ENCODE measurements at regions not wholly inside any gene's neighbourhood (a gene's known extent, or its start where the extent isn't known, plus 50 kb on each side); places are given as distances from the start of the nearest gene placed in this dataset.
"Not testable (repeated sequence)": the region's sequence is repeated elsewhere in the genome, so short reads cannot be mapped to it uniquely, and the experiment has no call there.

GRCh38 chr22:12036802-12037201 is 3491.2 kb upstream of the OR11H1 start:
- H3K4me3 ChIP-seq; H3K27me3 ChIP-seq; H3K9me3 ChIP-seq; intact Hi-C loops (cut with DNase I); H3K27ac ChIP-seq; H3K36me3 ChIP-seq; H3K4me1 ChIP-seq: not testable (repeated sequence)
- peak in 1 of 2 donors; percentile 58 for DNase-seq (ENCODE audit: low spot score in 2 of 2)
